SU-DHL-6 (cell line): ENCODE measurements at regions not wholly inside any gene's neighbourhood (a gene's known extent, or its start where the extent isn't known, plus 50 kb on each side); places are given as distances from the start of the nearest gene placed in this dataset.

Experiments
- H2AFZ ChIP-seq: fragments of 200-600 bp; sonication (generic); 2 replicates; pipeline ENCODE4 v1.6.1; 2014; ENCODE audit warnings: low read depth, mild to moderate bottlenecking, moderate library complexity, mixed read lengths, antibody characterized with exemption, low read length; ENCODE audit not compliant: severe bottlenecking
- H3F3A ChIP-seq: fragments of 200-600 bp; shearing (Covaris generic); 2 replicates; pipeline ENCODE4 v1.6.0; 2016; ENCODE audit warnings: antibody characterized with exemption, mild to moderate bottlenecking; ENCODE audit not compliant: insufficient read depth
- H3K27ac ChIP-seq: fragments of 200-600 bp; sonication (generic); 2 replicates; pipeline ENCODE4 v1.5.1; 2016; ENCODE audit warnings: low read depth, mild to moderate bottlenecking, low read length, moderate library complexity, mixed read lengths
- H3K27me3 ChIP-seq: fragments of 200-600 bp; sonication (generic), shearing (Covaris generic); 2 replicates; pipeline ENCODE4 v1.6.0; 2014; ENCODE audit warnings: mild to moderate bottlenecking, low read length
- H3K36me3 ChIP-seq: fragments of 200-600 bp; sonication (generic); 2 replicates; pipeline ENCODE4 v1.6.1; 2014; ENCODE audit warnings: mild to moderate bottlenecking, low read length, mixed read lengths
- H3K4me2 ChIP-seq: fragments of 300-600, 200-600 bp; shearing (Covaris generic), sonication (generic); 2 replicates; pipeline ENCODE4 v1.6.0; 2014; ENCODE audit warnings: low read length, low read depth, mild to moderate bottlenecking; ENCODE audit not compliant: poor library complexity, severe bottlenecking
- H3K4me3 ChIP-seq: fragments of 200-600 bp; sonication (generic); 2 replicates; pipeline ENCODE4 v1.5.1; 2014; ENCODE audit warnings: antibody characterized with exemption, low read length, mild to moderate bottlenecking, mixed read lengths; ENCODE audit not compliant: insufficient read depth, poor library complexity, severe bottlenecking
- H3K79me2 ChIP-seq: fragments of 200-600 bp; sonication (generic); 2 replicates; pipeline ENCODE4 v1.6.1; 2014; ENCODE audit warnings: mild to moderate bottlenecking, low read length, moderate library complexity; ENCODE audit not compliant: insufficient read depth
- H3K9ac ChIP-seq: fragments of 200-600 bp; sonication (generic); 2 replicates; pipeline ENCODE4 v1.7.0; 2014; ENCODE audit warnings: mild to moderate bottlenecking, low read length
- H3K9me2 ChIP-seq: fragments of 200-600 bp; sonication (generic); replicated peaks from 2 replicates; pipeline ENCODE4 v1.6.1; 2014; ENCODE audit warnings: low read length; ENCODE audit not compliant: insufficient read depth
- H3K9me3 ChIP-seq: fragments of 200-600 bp; sonication (generic); 2 replicates; pipeline ENCODE4 v1.6.1; 2014; ENCODE audit warnings: low read length, mixed read lengths; ENCODE audit not compliant: insufficient read depth
- H4K20me1 ChIP-seq: fragments of 200-600 bp; sonication (generic); 2 replicates; pipeline ENCODE4 v1.6.1; 2014; ENCODE audit warnings: low read depth, mild to moderate bottlenecking, antibody characterized with exemption, low read length, moderate library complexity, mixed read lengths
- EZH2phosphoT487 ChIP-seq: fragments of 200-600 bp; sonication (generic), shearing (Covaris generic); conservative IDR thresholded peaks from 2 replicates; pipeline ENCODE4 v1.6.1; 2018; ENCODE audit warnings: mild to moderate bottlenecking, antibody characterized with exemption, low read length, moderate library complexity, mixed read lengths
- TF ChIP-seq, protein P1 (sequence below): fragments of 200-600 bp; sonication (generic); IDR thresholded peaks from one replicate; pipeline ENCODE4 v1.5.1; 2017; ENCODE audit warnings: antibody characterized with exemption, mild to moderate bottlenecking, low read length, moderate library complexity; ENCODE audit not compliant: insufficient read depth, poor library complexity, severe bottlenecking

DNA sequence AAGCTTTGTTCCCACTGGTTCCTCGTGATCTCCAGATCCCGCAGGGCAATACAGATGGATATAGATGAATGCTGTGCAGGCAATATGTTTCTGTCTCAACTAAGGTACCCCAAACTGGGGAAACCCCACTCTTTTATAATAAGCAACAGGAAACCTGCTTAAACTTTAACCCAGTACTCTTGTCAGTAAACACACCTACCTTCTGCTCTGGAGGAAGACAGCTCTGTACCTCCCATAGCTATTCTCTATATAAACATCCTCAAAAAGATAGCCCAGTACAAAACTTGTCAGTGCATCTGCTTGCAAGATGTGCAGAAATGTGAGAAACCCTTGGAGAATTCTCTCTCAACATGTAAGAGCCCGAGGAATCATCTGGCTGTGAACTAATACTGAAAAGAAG is 583.6 kb downstream of the OLFM4 start:
- no peaks in the 10 kb centered on the region for H3K9me2 ChIP-seq
- H3K27ac ChIP-seq = no peak overlapping the region
- H3K79me2 ChIP-seq = no peaks in the 10 kb centered on the region
- H4K20me1 ChIP-seq = no peaks in the 10 kb centered on the region
- no peaks in the 10 kb centered on the region for H3K27me3 ChIP-seq
- H3K36me3 ChIP-seq = no peaks in the 10 kb centered on the region
- no peak overlapping the region for H3K4me3 ChIP-seq
- no peak overlapping the region for H3K4me2 ChIP-seq
- no peak overlapping the region for H3K9ac ChIP-seq
- no peaks in the 10 kb centered on the region for H3K9me3 ChIP-seq
- TF ChIP-seq, protein P1, sequence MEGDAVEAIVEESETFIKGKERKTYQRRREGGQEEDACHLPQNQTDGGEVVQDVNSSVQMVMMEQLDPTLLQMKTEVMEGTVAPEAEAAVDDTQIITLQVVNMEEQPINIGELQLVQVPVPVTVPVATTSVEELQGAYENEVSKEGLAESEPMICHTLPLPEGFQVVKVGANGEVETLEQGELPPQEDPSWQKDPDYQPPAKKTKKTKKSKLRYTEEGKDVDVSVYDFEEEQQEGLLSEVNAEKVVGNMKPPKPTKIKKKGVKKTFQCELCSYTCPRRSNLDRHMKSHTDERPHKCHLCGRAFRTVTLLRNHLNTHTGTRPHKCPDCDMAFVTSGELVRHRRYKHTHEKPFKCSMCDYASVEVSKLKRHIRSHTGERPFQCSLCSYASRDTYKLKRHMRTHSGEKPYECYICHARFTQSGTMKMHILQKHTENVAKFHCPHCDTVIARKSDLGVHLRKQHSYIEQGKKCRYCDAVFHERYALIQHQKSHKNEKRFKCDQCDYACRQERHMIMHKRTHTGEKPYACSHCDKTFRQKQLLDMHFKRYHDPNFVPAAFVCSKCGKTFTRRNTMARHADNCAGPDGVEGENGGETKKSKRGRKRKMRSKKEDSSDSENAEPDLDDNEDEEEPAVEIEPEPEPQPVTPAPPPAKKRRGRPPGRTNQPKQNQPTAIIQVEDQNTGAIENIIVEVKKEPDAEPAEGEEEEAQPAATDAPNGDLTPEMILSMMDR = no peak
- no peak for TF ChIP-seq EZH2phosphoT487
- H3F3A ChIP-seq = no peaks in the 10 kb centered on the region
- no peak overlapping the region for H2AFZ ChIP-seq

DNA sequence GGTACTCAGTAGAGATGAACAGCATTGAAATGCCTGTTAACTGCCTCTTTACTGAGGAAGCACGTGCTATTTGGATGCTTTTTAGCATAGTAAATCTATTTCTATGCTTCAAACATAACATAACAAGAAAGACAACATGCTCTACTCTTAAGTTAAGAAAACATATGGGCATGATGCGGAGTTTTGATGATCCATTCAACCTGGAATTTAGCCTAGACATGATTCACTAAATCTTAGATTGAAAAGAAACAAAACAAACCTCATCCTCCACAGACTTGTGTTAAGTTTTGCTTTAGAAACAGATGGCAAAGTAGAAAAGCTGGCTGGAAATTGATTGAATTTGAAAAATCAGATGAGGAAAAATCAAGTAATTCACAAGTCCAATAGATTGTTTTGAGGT is 593.8 kb downstream of the OLFM4 start:
- Histone ChIP-seq H2AFZ (no peak overlapping the region), H3K9me3 (no peaks in the 10 kb centered on the region), H3K9ac (no peak overlapping the region), H3K4me3 (no peak overlapping the region), H3K79me2 (no peaks in the 10 kb centered on the region), H4K20me1 (no peaks in the 10 kb centered on the region), H3K27me3 (no peaks in the 10 kb centered on the region), H3F3A (no peaks in the 10 kb centered on the region), H3K4me2 (no peak overlapping the region), H3K9me2 (no peaks in the 10 kb centered on the region), H3K27ac (no peak overlapping the region), H3K36me3 (no peaks in the 10 kb centered on the region)
- no peak for TF ChIP-seq EZH2phosphoT487
- TF ChIP-seq, protein P1 = no peak

DNA sequence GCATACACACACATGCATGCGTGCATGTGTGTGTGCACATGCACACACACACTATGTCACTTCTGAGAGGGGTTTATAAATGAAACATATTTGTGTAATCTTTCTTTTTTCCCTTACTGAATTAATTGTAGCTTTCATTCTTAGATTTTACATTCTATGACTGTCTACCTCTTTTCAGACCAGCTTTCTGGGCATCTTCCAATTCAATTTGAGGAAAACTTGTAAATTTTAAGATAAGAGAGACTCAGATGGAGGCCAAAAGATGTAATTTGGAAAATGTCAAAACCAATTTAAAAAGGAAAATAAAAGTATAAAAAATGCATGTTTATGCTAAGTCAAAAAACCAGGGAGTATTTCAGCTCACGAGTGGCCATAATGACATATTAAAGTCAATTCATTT is 594.5 kb downstream of the OLFM4 start:
- no peaks in the 10 kb centered on the region for H3K9me2 ChIP-seq
- H3K9me3 ChIP-seq = no peaks in the 10 kb centered on the region
- H2AFZ ChIP-seq = no peak overlapping the region
- H3K4me2 ChIP-seq = no peak overlapping the region
- no peak overlapping the region for H3K27ac ChIP-seq
- no peaks in the 10 kb centered on the region for H3K79me2 ChIP-seq
- H3K36me3 ChIP-seq = no peaks in the 10 kb centered on the region
- no peaks in the 10 kb centered on the region for H3K27me3 ChIP-seq
- TF ChIP-seq EZH2phosphoT487 = no peak
- TF ChIP-seq, protein P1 = no peak
- no peaks in the 10 kb centered on the region for H3F3A ChIP-seq
- H3K9ac ChIP-seq = no peak overlapping the region
- H3K4me3 ChIP-seq = no peak overlapping the region
- H4K20me1 ChIP-seq = no peaks in the 10 kb centered on the region

DNA sequence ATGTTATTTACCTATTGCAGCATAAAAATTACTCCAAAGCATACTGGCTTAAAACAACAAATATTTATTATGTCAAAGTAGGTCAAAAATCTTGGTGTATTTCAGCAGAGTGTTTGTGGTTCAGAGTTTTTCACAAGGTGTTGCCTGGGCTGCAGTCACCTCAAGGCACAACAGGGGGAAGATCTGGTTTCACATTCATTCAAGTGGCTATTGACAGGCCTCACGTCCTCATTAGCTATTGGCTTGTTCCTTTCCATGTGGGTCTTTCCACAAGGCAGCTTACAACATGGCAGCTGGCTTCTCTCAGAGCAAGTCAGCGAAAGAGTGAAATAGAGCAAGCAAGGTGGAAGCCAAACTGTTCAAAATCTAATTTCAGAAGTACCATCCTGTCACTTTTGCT is 602.9 kb downstream of the OLFM4 start:
- no peaks in the 10 kb centered on the region for H3K9me2 ChIP-seq
- H3K27me3 ChIP-seq = no peaks in the 10 kb centered on the region
- TF ChIP-seq, protein P1 = no peak
- TF ChIP-seq EZH2phosphoT487 = no peak
- H3K9me3 ChIP-seq = no peaks in the 10 kb centered on the region
- no peak overlapping the region for H3K4me2 ChIP-seq
- no peak overlapping the region for H3K27ac ChIP-seq
- no peak overlapping the region for H3K9ac ChIP-seq
- H4K20me1 ChIP-seq = no peaks in the 10 kb centered on the region
- H3K4me3 ChIP-seq = no peak overlapping the region
- no peaks in the 10 kb centered on the region for H3K79me2 ChIP-seq
- no peak overlapping the region for H2AFZ ChIP-seq
- no peaks in the 10 kb centered on the region for H3K36me3 ChIP-seq
- no peaks in the 10 kb centered on the region for H3F3A ChIP-seq
